Suprapubic skin (tissue), 4 donors: ENCODE measurements at regions not wholly inside any gene's neighbourhood (a gene's known extent, or its start where the extent isn't known, plus 50 kb on each side); places are given as distances from the start of the nearest gene placed in this dataset.

Experiments used
- DNase-seq, 2 donors: peaks; one replicate each; pipeline ENCODE4 v3.0.0-alpha.2; 2019; ENCODE audit warnings: low spot score in 2 of 2
- H3K27ac ChIP-seq: fragments of 200-600 bp; sonication (generic); one replicate; pipeline ENCODE4 v1.5.1; 2019
- H3K27me3 ChIP-seq: fragments of 200-600 bp; sonication (generic); one replicate; pipeline ENCODE4 v1.5.1; 2019
- H3K36me3 ChIP-seq: fragments of 200-600 bp; sonication (generic); one replicate; pipeline ENCODE4 v1.5.1; 2019
- H3K4me1 ChIP-seq: fragments of 200-600 bp; sonication (generic); one replicate; pipeline ENCODE4 v1.5.1; 2019
- H3K4me3 ChIP-seq: fragments of 200-600 bp; sonication (generic); one replicate; pipeline ENCODE4 v1.5.1; 2019; ENCODE audit warnings: mild to moderate bottlenecking
- H3K9me3 ChIP-seq: fragments of 200-600 bp; sonication (generic); one replicate; pipeline ENCODE4 v1.5.1; 2019
- CTCF ChIP-seq, 2 donors: fragments of 200-600 bp in 1 of 2; fragments of 450-650 bp in 1 of 2; sonication (generic) in 1 of 2; IDR thresholded peaks; one replicate each; pipeline ENCODE4 v1.5.1; 2016 to 2019; ENCODE audit warnings: antibody characterized with exemption in 2 of 2, mild to moderate bottlenecking in 1 of 2, moderate library complexity in 1 of 2
- EP300 ChIP-seq: sonication (generic); formaldehyde crosslinking; IDR thresholded peaks from one replicate; pipeline ENCODE4 v1.6.1; 2017; ENCODE audit warnings: antibody characterized with exemption
- POLR2A ChIP-seq, 2 donors: fragments of 450-650 bp; IDR thresholded peaks; one replicate each; pipeline ENCODE4 v1.6.1; 2017; ENCODE audit warnings: antibody characterized with exemption in 2 of 2, mild to moderate bottlenecking in 2 of 2, moderate library complexity in 2 of 2
- POLR2AphosphoS5 ChIP-seq, 3 donors: sonication (generic); formaldehyde crosslinking; IDR thresholded peaks; one replicate each; pipeline ENCODE4 v1.6.1; 2017; ENCODE audit warnings: antibody characterized with exemption in 3 of 3
- WGBS: methylation state at CpG from one replicate; pipeline ENCODE4 v1.1.5; 2018; 5-methylcytosine and 5-hydroxymethylcytosine counted together

DNA sequence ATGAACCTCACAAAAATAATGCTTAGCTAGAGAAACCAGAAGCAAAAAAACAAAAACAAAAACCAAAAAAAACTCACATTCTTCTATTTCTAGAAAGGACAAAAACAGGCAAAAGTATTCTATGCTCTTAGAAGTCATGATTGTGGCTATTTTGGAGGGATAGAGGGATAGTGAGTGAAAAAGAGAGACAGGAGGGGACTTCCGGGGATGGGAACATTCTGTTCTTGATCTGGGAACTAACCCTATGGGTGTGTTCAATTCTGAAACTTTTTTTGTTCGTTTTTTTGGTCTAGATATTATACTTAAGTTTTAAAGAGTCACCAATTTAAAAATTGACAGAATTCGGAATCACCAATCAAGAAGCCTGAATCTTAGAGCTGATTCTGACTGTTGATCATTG lies 120.0 kb upstream of the TPM1 start:
- TF ChIP-seq POLR2AphosphoS5 (IDR thresholded peaks at IDR 0.05) (peak in 1 of 3 donors; percentile 29), EP300 (no peak), CTCF (IDR thresholded peaks at IDR 0.05) (no peak), POLR2A (IDR thresholded peaks at IDR 0.05) (no peak)
- Histone ChIP-seq H3K36me3 (no peaks in the 10 kb centered on the region), H3K4me3 (no peak overlapping the region), H3K27me3 (no peaks in the 10 kb centered on the region), H3K9me3 (no peaks in the 10 kb centered on the region), H3K4me1 (peaks cover 27% of the 10 kb centered on the region), H3K27ac (peak overlapping the region; percentile 80)
- DNase-seq = no peak
- WGBS = 46% methylated on average over 3 of the region's 3 CpGs

DNA sequence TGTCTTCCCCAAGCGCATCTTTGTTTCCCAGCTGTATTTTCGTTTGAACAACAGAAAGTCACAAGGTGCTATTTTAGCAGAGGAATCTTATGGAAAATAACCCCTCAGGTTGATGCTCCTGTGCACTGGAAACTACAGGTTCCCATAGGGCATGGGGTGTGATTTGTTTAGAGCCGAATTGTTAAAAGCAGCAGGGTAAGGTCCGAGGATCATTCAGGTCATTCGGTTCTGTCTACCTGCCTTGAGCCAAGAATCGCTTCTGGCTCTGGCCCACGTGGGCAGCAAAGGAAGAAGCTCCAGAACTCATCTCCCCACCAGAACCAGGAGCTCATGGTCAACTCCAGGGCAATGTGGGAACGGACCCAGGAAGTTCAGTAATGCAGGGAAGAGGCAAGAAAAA lies 116.7 kb upstream of the TPM1 start:
- WGBS = 92% methylated on average over 8 of the region's 8 CpGs
- no peaks in the 10 kb centered on the region for H3K9me3 ChIP-seq
- no peak for DNase-seq
- no peaks in the 10 kb centered on the region for H3K27me3 ChIP-seq
- H3K27ac ChIP-seq = no peak overlapping the region
- no peak overlapping the region for H3K4me3 ChIP-seq
- peaks cover 23% of the 10 kb centered on the region for H3K4me1 ChIP-seq
- TF ChIP-seq POLR2AphosphoS5 (IDR thresholded peaks at IDR 0.05) = no peak
- no peak for TF ChIP-seq POLR2A (IDR thresholded peaks at IDR 0.05)
- no peak for TF ChIP-seq CTCF (IDR thresholded peaks at IDR 0.05)
- no peak for TF ChIP-seq EP300
- H3K36me3 ChIP-seq = no peaks in the 10 kb centered on the region

- H3K27ac ChIP-seq = no peak overlapping the region
- TF ChIP-seq EP300 = no peak
- no peak for TF ChIP-seq POLR2A (IDR thresholded peaks at IDR 0.05)
- TF ChIP-seq CTCF (IDR thresholded peaks at IDR 0.05) = no peak
- TF ChIP-seq POLR2AphosphoS5 (IDR thresholded peaks at IDR 0.05) = no peak
- H3K27me3 ChIP-seq = no peaks in the 10 kb centered on the region
- no peaks in the 10 kb centered on the region for H3K9me3 ChIP-seq
- peaks cover 11% of the 10 kb centered on the region for H3K4me1 ChIP-seq
- DNase-seq = no peak
- H3K36me3 ChIP-seq = no peaks in the 10 kb centered on the region
- H3K4me3 ChIP-seq = no peak overlapping the region
Observed at GRCh38 chr15:62927196-62927595, 115.4 kb upstream of the TPM1 start.

GRCh38 chr15:62927836-62928235 lies 114.7 kb upstream of the TPM1 start:
- Histone ChIP-seq H3K4me3 (no peak overlapping the region), H3K27ac (no peak overlapping the region), H3K36me3 (no peaks in the 10 kb centered on the region), H3K27me3 (no peaks in the 10 kb centered on the region), H3K9me3 (no peaks in the 10 kb centered on the region), H3K4me1 (peaks cover 10% of the 10 kb centered on the region)
- no peak for DNase-seq
- no peak for TF ChIP-seq POLR2A (IDR thresholded peaks at IDR 0.05)
- TF ChIP-seq POLR2AphosphoS5 (IDR thresholded peaks at IDR 0.05) = no peak
- TF ChIP-seq EP300 = no peak
- TF ChIP-seq CTCF (IDR thresholded peaks at IDR 0.05) = no peak
- 91% methylated on average over 5 of the region's 5 CpGs for WGBS

- H3K27ac ChIP-seq = no peak overlapping the region
- peaks cover 10% of the 10 kb centered on the region for H3K4me1 ChIP-seq
- 60% methylated on average over 10 of the region's 12 CpGs for WGBS
- H3K36me3 ChIP-seq = no peaks in the 10 kb centered on the region
- DNase-seq = no peak
- H3K4me3 ChIP-seq = no peak overlapping the region
- no peaks in the 10 kb centered on the region for H3K9me3 ChIP-seq
- no peaks in the 10 kb centered on the region for H3K27me3 ChIP-seq
- no peak for TF ChIP-seq POLR2A (IDR thresholded peaks at IDR 0.05)
- TF ChIP-seq EP300 = no peak
- TF ChIP-seq POLR2AphosphoS5 (IDR thresholded peaks at IDR 0.05) = no peak
- no peak for TF ChIP-seq CTCF (IDR thresholded peaks at IDR 0.05)
Observed at GRCh38 chr15:62928242-62928999, 114.1 kb upstream of the TPM1 start.
